Nucleus accumbens (tissue), 56 donors: ENCODE measurements at regions not wholly inside any gene's neighbourhood (a gene's known extent, or its start where the extent isn't known, plus 50 kb on each side); places are given as distances from the start of the nearest gene placed in this dataset.
"Not testable (repeated sequence)": the region's sequence is repeated elsewhere in the genome, so short reads cannot be mapped to it uniquely, and the experiment has no call there.

Experiments
- DNase-seq, 56 donors: peaks; one replicate each; lab custom pipeline; 2025; lab: John Stamatoyannopoulos, UW

DNA sequence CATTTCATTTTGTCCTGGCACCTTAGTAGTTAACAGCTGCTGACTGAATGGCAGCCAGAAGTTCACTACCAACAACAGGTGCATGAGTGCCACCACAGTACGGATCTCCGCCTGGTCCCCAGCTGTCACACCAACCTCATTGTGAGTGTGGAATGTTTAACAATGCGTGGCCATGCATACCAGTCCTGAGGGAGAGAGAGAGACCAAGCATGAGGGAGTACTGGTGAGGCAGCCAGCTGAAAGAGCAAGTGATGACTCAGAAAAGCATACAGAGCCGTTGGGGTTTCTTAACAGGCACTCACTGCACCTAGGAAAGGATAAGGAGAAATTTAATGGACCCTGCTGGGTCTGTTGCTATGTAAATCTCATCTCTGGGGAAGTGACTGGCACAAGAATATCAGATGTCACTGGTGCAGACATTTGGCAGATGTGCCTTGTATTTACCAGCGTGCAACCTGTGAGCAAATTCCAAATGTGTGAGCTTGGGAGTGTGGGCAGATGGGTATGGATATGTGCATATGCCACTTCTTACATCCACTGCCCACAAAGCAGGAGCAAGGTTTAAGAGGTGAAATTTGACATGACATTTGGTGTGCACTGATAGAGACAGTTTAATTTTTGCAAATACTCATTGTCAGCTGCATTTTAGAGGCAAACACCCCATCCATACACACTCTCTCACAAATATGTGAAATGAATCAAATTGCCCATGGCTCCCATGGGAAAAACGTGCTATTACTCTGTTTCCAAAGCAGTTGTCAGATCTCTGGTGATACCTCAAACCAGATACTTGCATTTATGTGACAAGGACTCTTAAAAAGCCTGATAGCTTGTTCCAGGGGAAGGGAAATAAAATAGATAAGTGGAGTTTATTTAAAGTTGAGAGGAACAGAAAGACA, 245.2 kb upstream of the ARPP21 start:
- no peak for DNase-seq

GRCh38 chr3:35394905-35395304, 244.4 kb upstream of the ARPP21 start:
- no peak for DNase-seq

DNA sequence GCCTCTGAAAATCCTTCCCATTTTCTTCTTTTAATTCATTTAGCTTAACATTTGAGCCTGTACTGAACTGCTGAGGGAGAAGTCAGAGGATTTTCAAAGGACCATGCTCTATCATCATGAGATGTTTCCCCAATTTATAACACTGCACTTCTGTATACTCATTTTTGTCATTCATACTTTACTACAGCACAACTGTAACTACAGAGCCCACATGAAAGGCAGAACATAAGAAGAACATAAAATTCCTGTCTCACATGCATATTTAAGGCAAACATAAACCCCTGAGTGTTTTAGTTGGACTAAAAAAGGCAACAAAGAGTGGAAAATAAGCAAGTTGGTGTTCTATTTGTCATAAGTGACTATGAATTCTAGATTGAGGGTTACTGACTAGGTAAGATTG, 237.7 kb upstream of the ARPP21 start:
- no peak for DNase-seq

DNA sequence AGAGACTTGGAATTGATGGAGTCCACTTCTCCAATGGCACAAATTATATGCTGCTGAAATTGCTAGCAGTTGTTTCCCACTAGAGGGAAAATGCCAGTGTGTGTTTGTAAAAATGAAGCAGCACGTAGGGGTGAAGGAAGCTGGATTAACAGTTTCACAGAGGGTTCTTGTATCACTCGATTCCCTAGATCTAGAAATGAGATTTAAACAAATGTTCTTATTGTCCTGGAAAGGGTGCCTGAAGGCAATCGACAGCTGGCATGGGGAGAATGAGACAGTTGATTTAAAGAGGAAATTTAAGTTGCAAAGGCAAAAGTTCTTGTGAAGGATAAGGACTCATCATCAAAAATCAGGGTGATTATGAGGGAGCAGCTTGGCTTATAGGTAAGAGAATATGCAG, 234.8 kb upstream of the ARPP21 start:
- DNase-seq = no peak

- DNase-seq = no peak
These were observed 230.4 kb upstream of the ARPP21 start for GRCh38 chr3:35408882-35409281.

- DNase-seq = no peak
These were observed 229.3 kb upstream of the ARPP21 start for GRCh38 chr3:35409991-35410390.

- DNase-seq = no peak
These were observed 225.8 kb upstream of the ARPP21 start for GRCh38 chr3:35413483-35413882.

DNA sequence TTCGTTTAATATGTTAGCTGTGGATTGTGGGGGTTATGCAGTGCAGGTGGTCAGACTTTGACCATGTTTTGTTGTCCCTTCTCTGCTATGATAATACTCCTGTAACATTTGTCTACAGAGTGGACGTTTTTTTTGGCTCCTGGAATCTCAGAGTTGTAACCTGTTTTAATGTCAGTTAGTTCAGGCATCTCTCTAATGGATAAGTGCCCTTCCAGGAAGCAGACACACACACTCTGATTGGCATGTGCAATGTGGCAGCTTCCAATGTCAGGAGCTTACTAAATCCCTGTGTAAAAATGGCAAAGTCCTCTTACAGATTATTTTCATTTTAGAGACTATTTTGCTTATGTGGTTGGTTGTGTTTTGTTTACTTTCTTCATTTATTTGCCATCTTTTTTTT, 222.2 kb upstream of the ARPP21 start:
- no peak for DNase-seq

- no peak for DNase-seq
These were observed 217.2 kb upstream of the ARPP21 start for GRCh38 chr3:35422101-35422500.

GRCh38 chr3:35422836-35423601, 216.3 kb upstream of the ARPP21 start:
- no peak for DNase-seq

GRCh38 chr3:35426366-35426958, 212.9 kb upstream of the ARPP21 start:
- DNase-seq = no peak

GRCh38 chr3:35437381-35437780, 201.9 kb upstream of the ARPP21 start:
- no peak for DNase-seq

- DNase-seq = no peak
These were observed 201.2 kb upstream of the ARPP21 start for GRCh38 chr3:35438101-35438500.

- no peak for DNase-seq
These were observed 199.7 kb upstream of the ARPP21 start for GRCh38 chr3:35439663-35440062.

- no peak for DNase-seq
These were observed 198.5 kb upstream of the ARPP21 start for GRCh38 chr3:35440826-35441225.

GRCh38 chr3:35446896-35447295, 192.4 kb upstream of the ARPP21 start:
- DNase-seq = no peak

DNA sequence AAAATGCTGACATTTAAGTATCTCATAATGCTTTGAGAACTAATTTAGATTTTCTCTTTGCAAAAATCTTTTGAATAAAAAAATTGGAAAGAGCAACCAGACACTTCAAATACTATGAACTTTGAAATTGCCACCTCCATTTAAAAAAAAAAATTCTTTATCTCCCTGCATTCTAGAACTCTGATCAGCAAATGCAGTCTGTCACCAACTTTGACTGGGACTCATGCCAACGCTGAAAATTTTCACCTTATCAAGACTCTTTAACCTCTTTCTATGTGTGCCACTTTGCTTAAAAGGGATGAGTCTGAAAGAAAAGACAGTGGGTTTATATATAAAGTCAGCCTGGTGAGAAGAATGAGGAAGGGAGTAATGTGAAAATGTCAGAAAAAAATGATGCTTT, 191.2 kb upstream of the ARPP21 start:
- no peak for DNase-seq

DNA sequence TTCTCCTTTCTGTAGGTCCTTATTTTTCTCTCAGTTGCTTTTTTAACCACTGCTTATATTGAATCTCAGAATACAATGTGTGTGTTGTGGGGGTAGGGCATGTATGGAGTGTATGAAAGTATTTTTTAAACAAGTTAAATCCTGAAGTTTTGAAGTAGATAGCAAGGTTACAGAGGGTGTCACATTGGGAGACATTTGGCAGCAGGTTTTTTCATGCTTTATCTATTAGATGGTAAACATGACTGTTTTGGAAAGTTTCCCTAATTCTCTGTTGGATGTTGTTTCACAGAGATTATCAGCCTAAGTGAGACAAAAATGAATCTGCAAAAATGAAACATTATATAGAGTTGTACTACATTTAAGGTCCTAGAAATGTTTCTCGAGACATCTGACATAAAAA, 190.6 kb upstream of the ARPP21 start:
- no peak for DNase-seq

DNA sequence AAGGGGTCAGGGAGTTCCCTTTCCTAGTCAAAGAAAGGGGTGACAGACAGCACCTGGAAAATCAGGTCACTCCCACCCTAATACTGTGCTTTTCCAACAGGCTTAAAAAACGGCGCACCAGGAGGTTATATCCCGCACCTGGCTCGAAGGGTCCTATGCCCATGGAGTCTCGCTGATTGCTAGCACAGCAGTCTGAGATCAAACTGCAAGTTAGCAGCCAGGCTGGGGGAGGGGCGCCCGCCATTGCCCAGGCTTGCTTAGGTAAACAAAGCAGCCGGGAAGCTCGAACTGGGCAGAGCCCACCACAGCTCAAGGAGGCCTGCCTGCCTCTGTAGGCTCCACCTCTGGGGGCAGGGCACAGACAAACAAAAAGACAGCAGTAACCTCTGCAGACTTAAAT, 184.5 kb upstream of the ARPP21 start:
- not testable (repeated sequence) for DNase-seq

DNA sequence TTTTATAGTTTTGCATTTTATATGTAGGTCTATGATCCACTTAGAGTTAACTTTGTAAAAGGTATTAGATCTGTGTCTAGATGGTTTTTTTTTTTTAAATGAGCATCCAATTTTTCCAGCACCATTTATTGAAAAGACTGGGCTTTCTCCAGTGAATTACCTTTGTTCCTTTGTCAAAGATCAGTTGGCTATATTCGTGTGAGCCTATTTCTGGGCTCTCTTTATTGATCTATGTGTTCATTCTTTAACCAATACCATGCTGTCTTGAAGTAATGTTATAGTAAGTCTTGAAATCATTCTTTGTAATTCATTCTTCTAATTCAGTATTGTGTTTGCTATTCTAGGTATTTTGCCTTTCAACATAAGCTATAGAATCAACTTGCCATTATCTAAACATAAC, 165.4 kb upstream of the ARPP21 start:
- no peak for DNase-seq

- DNase-seq = not testable (repeated sequence)
These were observed 156.8 kb upstream of the ARPP21 start for GRCh38 chr3:35482566-35482965.
